Stimulated activated CD4-positive, alpha-beta T cell treated with anti-CD3 and anti-CD28 coated beads, Interleukin-4, amount 100 ng/mL, for 1 hour (primary cell): ENCODE measurements at regions not wholly inside any gene's neighbourhood (a gene's known extent, or its start where the extent isn't known, plus 50 kb on each side); places are given as distances from the start of the nearest gene placed in this dataset.
"Not testable (repeated sequence)": the region's sequence is repeated elsewhere in the genome, so short reads cannot be mapped to it uniquely, and the experiment has no call there.

ENCODE experiments used
- DNase-seq: peaks from one replicate; pipeline ENCODE4 v3.0.0-alpha.2; 2020

GRCh38 chr14:106717544-106717943, 1191.2 kb downstream of the TMEM121 start:
- not testable (repeated sequence) for DNase-seq

- DNase-seq, result not testable (repeated sequence)
Measured at GRCh38 chr14:106719880-106720279, 1193.5 kb downstream of the TMEM121 start.

GRCh38 chr14:106721926-106722325, 1195.5 kb downstream of the TMEM121 start:
- not testable (repeated sequence) for DNase-seq

- DNase-seq, result not testable (repeated sequence)
Measured at GRCh38 chr14:106722813-106723687, 1196.7 kb downstream of the TMEM121 start.

- not testable (repeated sequence) for DNase-seq
Measured at GRCh38 chr14:106727962-106728361, 1201.6 kb downstream of the TMEM121 start.

GRCh38 chr14:106728611-106729010, 1202.2 kb downstream of the TMEM121 start:
- DNase-seq, result no peak

GRCh38 chr14:106729551-106729950, 1203.2 kb downstream of the TMEM121 start:
- DNase-seq, result no peak

- DNase-seq, result no peak
Measured at GRCh38 chr14:106733771-106734170, 1207.4 kb downstream of the TMEM121 start.

- no peak for DNase-seq
Measured at GRCh38 chr14:106737021-106737420, 1210.6 kb downstream of the TMEM121 start.

GRCh38 chr14:106738075-106738474, 1211.7 kb downstream of the TMEM121 start:
- no peak for DNase-seq

- DNase-seq, result not testable (repeated sequence)
Measured at GRCh38 chr14:106738598-106739258, 1212.3 kb downstream of the TMEM121 start.

GRCh38 chr14:106741086-106741827, 1214.9 kb downstream of the TMEM121 start:
- DNase-seq, result not testable (repeated sequence)

- DNase-seq, result not testable (repeated sequence)
Measured at GRCh38 chr14:106745016-106745767, 1218.8 kb downstream of the TMEM121 start.

- DNase-seq, result not testable (repeated sequence)
Measured at GRCh38 chr14:106750089-106750488, 1223.7 kb downstream of the TMEM121 start.

GRCh38 chr14:106753751-106754150, 1227.4 kb downstream of the TMEM121 start:
- DNase-seq, result not testable (repeated sequence)

GRCh38 chr14:106757444-106757843, 1231.1 kb downstream of the TMEM121 start:
- not testable (repeated sequence) for DNase-seq

GRCh38 chr14:106761886-106762816, 1235.8 kb downstream of the TMEM121 start:
- DNase-seq, result not testable (repeated sequence)

GRCh38 chr14:106764968-106765369, 1238.6 kb downstream of the TMEM121 start:
- DNase-seq, result not testable (repeated sequence)

- no peak for DNase-seq
Measured at GRCh38 chr14:106766145-106766544, 1239.8 kb downstream of the TMEM121 start.

- DNase-seq, result peak; percentile 68
Measured at GRCh38 chr14:106766551-106767277, 1240.3 kb downstream of the TMEM121 start.
